ENCODE measurements at regions not wholly inside any gene's neighbourhood (a gene's known extent, or its start where the extent isn't known, plus 50 kb on each side); places are given as distances from the start of the nearest gene placed in this dataset.

- no peak overlapping the region for H3K4me2 ChIP-seq (replicated peaks; ENCODE audit: extremely low read depth, low read length, poor library complexity, severe bottlenecking)
- peaks cover 0 to 5% (median 0%) of the 10 kb centered on the region in 7 donors for H3K9me3 Mint-ChIP-seq
Observed at GRCh38 chr18:34971313-34971712, 69.9 kb upstream of the MAPRE2 start.

GRCh38 chr18:34972765-34973414, 68.3 kb upstream of the MAPRE2 start:
- 100% methylated on average over 1 of the region's 2 CpGs for WGBS (ENCODE audit: insufficient coverage)
- no peaks in the 10 kb centered on the region for H3K79me2 ChIP-seq (ENCODE audit: insufficient read depth, low read length)
- peaks cover 10 to 17% of the 10 kb centered on the region in 2 donors for H3K4me1 ChIP-seq (ENCODE audit: control insufficient read depth in 1 of 2, insufficient read depth in 2 of 2, low read length in 2 of 2)
- H3K36me3 ChIP-seq (replicated peaks in 1 of 2; ENCODE audit: control insufficient read depth in 1 of 2, insufficient read depth in 2 of 2, low read length in 2 of 2), result no peaks in the 10 kb centered on the region
- H3K27me3 Mint-ChIP-seq (ENCODE audit: low read depth in 3 of 3), result peaks cover 15 to 40% (median 18%) of the 10 kb centered on the region in 3 donors
- H3K4me3 Mint-ChIP-seq, result no peak overlapping the region
- H3K27ac ChIP-seq (ENCODE audit: low read depth in 1 of 2, low read length in 2 of 2), result no peak overlapping the region
- no peak overlapping the region for H3K4me3 ChIP-seq (replicated peaks in 1 of 3; ENCODE audit: low read depth in 2 of 3, low read length in 3 of 3)
- no peak overlapping the region for H3K4me2 ChIP-seq (replicated peaks; ENCODE audit: extremely low read depth, low read length, poor library complexity, severe bottlenecking)
- TF ChIP-seq CTCF (IDR thresholded peaks at IDR 0.05), result no peak
- peaks cover 11% of the 10 kb centered on the region for H3K4me1 Mint-ChIP-seq
- H3K27ac Mint-ChIP-seq, result peak overlapping the region in 1 of 7 donors; percentile 19
- peaks cover 10 to 32% of the 10 kb centered on the region in 2 donors for H3K27me3 ChIP-seq (ENCODE audit: control insufficient read depth in 2 of 2, insufficient read depth in 2 of 2, low read length in 2 of 2)
- no peak overlapping the region for H2AFZ ChIP-seq (ENCODE audit: insufficient read depth, low read depth, low read length, poor library complexity, severe bottlenecking)
- H3K9ac ChIP-seq (ENCODE audit: insufficient read depth, low read length, poor library complexity, severe bottlenecking), result no peak overlapping the region
- peaks cover 0 to 5% of the 10 kb centered on the region in 2 donors for H3K36me3 Mint-ChIP-seq
- peaks cover 0 to 7% (median 0%) of the 10 kb centered on the region in 7 donors for H3K9me3 Mint-ChIP-seq
- H3K9me3 ChIP-seq (replicated peaks in 1 of 2; ENCODE audit: control insufficient read depth in 1 of 2, insufficient read depth in 1 of 2, low read length in 2 of 2), result no peaks in the 10 kb centered on the region
- intact Hi-C loops (cut with micrococcal nuclease), result no loop called here
- peak in 1 of 3 donors; percentile 36 for DNase-seq
- no peaks in the 10 kb centered on the region for H4K20me1 ChIP-seq (ENCODE audit: insufficient read depth, low read length)

More at GRCh38 chr18:34971313-34971712, 69.9 kb upstream of the MAPRE2 start:
- Histone ChIP-seq H3K36me3 (replicated peaks in 1 of 2; ENCODE audit: control insufficient read depth in 1 of 2, insufficient read depth in 2 of 2, low read length in 2 of 2) (no peaks in the 10 kb centered on the region), H3K27me3 (ENCODE audit: control insufficient read depth in 2 of 2, insufficient read depth in 2 of 2, low read length in 2 of 2) (peaks cover 10 to 24% of the 10 kb centered on the region in 2 donors), H2AFZ (ENCODE audit: insufficient read depth, low read depth, low read length, poor library complexity, severe bottlenecking) (no peak overlapping the region), H3K4me1 (ENCODE audit: control insufficient read depth in 1 of 2, insufficient read depth in 2 of 2, low read length in 2 of 2) (peaks cover 2% of the 10 kb centered on the region in 2 donors), H3K9me3 (replicated peaks in 1 of 2; ENCODE audit: control insufficient read depth in 1 of 2, insufficient read depth in 1 of 2, low read length in 2 of 2) (no peaks in the 10 kb centered on the region), H3K79me2 (ENCODE audit: insufficient read depth, low read length) (no peaks in the 10 kb centered on the region), H3K27ac (ENCODE audit: low read depth in 1 of 2, low read length in 2 of 2) (no peak overlapping the region), H4K20me1 (ENCODE audit: insufficient read depth, low read length) (no peaks in the 10 kb centered on the region), H3K9ac (ENCODE audit: insufficient read depth, low read length, poor library complexity, severe bottlenecking) (no peak overlapping the region), H3K4me3 (replicated peaks in 1 of 3; ENCODE audit: low read depth in 2 of 3, low read length in 3 of 3) (no peak overlapping the region)
- Mint-ChIP-seq H3K27me3 (ENCODE audit: low read depth in 3 of 3) (peaks cover 9 to 26% (median 12%) of the 10 kb centered on the region in 3 donors), H3K4me1 (peaks cover 3% of the 10 kb centered on the region), H3K27ac (no peak overlapping the region), H3K4me3 (no peak overlapping the region), H3K36me3 (peaks cover 0 to 5% of the 10 kb centered on the region in 2 donors)
- no peak for TF ChIP-seq CTCF (IDR thresholded peaks at IDR 0.05)
- intact Hi-C loops (cut with micrococcal nuclease), result no loop called here
- DNase-seq, result peak in 2 of 3 donors; percentile 21 to 71
- WGBS (ENCODE audit: insufficient coverage), result no CpG with 5 or more reads among the region's 1 CpG
